ENCODE measurements at regions not wholly inside any gene's neighbourhood (a gene's known extent, or its start where the extent isn't known, plus 50 kb on each side); places are given as distances from the start of the nearest gene placed in this dataset.

DNA sequence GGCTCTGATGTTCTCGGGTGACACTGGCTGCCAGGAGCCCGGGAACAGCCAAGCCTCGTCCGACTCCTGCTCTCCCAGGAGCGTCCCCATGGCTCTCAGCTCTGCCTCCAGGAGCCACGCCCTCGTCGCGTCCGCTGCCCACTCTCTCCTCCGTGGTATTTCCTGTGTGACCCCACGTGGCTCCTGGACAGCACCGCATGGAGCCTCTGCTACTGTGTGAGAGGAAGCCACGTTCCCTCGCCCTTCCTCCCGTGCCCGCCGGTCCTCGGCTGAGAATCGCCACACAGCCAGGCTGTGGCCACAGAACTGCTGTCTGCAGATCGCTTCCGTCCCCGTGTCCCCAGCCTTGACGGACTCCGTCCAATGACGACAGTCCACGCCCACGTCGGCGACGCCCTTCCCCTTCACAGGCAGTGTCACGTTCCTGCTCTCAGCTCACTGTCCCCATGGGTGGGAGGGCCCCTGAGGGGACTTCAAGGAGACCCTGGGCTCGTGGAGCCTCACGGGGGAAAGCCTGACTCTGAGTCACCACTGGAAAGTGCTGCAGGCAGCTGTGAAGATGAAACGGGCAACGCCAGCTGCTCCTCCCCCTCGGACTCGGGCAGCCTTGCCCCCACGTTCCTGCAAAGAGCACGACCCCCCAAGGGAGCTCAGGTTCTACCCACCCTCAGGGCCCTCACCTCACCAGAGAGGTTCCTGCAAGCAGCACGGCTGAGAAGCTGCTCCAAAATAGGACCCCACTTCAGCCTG, 458.5 kb downstream of the BRD1 start:
- DNase-seq (ENCODE audit: extremely low read depth, low read depth): no peak
- TF ChIP-seq, protein P1, sequence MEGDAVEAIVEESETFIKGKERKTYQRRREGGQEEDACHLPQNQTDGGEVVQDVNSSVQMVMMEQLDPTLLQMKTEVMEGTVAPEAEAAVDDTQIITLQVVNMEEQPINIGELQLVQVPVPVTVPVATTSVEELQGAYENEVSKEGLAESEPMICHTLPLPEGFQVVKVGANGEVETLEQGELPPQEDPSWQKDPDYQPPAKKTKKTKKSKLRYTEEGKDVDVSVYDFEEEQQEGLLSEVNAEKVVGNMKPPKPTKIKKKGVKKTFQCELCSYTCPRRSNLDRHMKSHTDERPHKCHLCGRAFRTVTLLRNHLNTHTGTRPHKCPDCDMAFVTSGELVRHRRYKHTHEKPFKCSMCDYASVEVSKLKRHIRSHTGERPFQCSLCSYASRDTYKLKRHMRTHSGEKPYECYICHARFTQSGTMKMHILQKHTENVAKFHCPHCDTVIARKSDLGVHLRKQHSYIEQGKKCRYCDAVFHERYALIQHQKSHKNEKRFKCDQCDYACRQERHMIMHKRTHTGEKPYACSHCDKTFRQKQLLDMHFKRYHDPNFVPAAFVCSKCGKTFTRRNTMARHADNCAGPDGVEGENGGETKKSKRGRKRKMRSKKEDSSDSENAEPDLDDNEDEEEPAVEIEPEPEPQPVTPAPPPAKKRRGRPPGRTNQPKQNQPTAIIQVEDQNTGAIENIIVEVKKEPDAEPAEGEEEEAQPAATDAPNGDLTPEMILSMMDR (IDR thresholded peaks at IDR 0.05; ENCODE audit: low read depth, low read length): no peak

DNA sequence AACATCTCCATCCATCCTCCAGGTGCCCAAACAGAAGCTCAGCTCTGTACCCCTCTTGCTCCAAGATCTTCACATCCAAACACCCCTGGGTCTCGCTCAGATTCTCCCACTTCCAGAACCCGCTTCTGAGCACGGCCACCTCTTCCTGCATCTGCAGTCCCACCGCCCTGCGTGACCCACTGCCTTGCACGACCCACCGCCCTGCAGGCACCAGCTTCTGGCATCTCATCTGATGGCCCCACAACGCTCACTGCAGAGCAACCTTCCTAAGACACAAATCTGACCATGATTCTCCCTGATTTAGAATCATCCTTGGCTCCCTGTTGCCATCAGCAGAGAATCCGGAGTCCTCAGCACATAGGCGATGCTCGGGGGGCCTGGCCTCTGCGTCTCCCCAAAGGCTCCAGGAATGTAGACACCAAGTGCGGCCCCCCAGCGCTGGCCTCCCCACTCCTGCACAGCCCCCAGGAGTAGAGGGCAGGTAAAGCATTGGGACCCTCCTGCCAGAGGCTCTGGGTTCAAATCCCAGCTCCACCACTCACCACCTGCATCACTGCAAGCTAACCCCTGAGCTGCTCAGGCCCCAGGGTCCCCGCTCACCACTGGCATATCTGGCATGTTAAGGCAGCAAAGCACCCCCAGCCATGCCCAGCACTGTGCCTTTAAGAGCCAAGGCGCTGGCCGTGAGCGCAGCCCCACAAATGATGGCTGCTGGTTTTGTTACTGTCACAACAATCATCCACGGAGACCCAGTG, 459.3 kb downstream of the BRD1 start:
- TF ChIP-seq, protein P1 (IDR thresholded peaks at IDR 0.05; ENCODE audit: low read depth, low read length): no peak
- no peak for DNase-seq (ENCODE audit: extremely low read depth, low read depth)

DNA sequence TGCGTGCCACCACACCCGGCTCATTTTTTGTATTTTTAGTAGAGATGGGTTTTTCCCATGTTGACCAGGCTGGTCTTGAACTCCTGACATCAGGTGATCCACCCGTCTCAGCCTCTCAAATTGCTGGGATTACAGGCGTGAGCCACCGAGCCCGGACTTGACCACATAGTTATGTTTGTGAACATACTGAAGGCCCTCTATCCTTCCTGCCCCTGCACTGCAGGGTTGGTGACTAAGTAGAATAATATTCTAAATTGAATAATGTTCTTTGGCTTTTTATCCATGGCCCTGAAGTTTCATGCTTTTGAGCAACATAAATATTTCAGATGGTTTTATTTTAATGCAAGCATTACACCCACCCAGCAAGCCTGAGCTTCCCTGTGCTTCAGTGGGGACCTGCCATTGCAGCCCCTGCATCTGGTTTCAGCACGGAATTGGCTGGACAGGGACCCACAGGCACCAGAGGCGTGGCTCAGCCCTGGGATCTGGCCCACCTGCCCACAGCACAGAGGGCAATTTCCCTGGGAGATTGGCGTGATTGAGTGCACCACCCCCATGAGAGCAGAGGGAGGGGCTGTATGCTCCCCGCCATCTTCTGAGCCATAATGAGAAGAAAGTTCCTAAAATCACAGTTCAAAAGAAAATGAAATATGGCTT, 460.5 kb downstream of the BRD1 start:
- no peak for DNase-seq (ENCODE audit: extremely low read depth, low read depth)
- TF ChIP-seq, protein P1 (IDR thresholded peaks at IDR 0.05; ENCODE audit: low read depth, low read length): no peak

DNA sequence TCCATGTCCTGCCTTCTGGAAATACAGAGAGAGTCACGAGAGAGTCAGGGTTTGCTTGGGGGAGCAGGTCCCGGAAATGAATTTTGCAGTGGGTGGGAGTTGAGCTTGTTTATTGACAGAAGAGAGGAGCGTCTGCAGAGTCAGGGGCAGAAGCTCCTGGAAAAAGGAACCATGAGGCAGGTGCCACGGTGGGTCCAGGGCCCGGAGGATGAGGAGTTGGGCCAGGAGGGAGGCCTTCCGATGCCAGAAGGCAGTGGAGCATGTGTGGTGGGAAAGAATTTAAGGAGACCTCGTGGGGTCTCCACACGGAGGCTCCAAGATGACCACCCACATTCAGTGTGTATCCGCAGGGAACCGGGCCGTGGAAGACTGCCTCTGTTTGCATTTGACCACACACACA, 461.2 kb downstream of the BRD1 start:
- TF ChIP-seq, protein P1 (IDR thresholded peaks at IDR 0.05; ENCODE audit: low read depth, low read length): no peak

DNA sequence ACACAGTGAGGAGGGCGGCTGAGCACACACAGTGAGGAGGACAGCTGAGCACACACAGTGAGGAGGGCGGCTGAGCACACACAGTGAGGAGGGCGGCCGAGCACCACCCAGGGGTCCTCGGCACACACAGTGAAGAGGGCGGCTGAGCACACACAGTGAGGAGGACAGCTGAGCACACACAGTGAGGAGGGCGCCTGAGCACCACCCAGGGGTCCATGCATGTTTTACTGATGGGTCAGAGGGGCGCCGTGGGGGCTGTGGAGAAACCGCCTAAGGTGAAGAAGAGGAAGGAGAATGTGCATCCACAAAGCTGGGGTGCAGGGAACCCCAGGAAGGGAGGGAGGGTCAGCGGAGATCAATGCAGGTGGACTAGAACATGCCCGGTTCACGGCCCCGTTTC, 461.8 kb downstream of the BRD1 start:
- TF ChIP-seq, protein P1 (IDR thresholded peaks at IDR 0.05; ENCODE audit: low read depth, low read length): no peak
- no peak for DNase-seq (ENCODE audit: extremely low read depth, low read depth)

More for the DNA sequence above, 461.2 kb downstream of the BRD1 start:
- DNase-seq (ENCODE audit: extremely low read depth, low read depth): no peak

DNA sequence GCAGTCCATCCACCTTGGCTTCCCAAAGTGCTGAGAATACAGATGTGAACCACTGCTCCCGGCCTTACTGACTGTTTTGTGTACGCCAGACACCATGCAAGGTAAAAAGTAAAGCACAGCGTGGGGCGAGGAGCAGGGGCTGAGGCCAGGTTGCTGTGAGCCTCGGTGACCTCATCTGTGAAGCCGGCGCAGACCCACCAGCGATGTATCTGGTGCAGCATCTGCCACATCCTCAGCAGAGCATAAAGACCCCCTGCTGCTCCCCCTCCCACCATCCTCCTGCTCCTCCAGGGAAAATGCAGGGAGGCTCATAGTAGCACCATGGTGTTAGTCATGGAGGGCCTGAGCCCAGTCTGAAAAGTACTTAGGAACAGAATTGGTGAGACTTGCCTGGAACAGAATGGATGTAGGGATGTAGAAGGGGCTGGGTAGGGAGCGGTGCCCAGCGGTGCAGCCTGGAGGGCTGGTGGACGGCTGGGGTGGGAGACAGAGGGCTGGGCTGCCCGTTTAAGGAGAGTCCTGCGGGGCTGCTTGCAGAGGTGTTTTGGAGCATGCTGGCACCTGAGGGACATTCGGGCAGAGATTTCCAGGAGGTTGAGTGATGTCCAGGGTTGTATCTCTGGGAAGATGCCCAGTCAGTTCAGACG, 462.4 kb downstream of the BRD1 start:
- TF ChIP-seq, protein P1 (IDR thresholded peaks at IDR 0.05; ENCODE audit: low read depth, low read length): no peak
- no peak for DNase-seq (ENCODE audit: extremely low read depth, low read depth)
